ENCODE measurements at regions not wholly inside any gene's neighbourhood (a gene's known extent, or its start where the extent isn't known, plus 50 kb on each side); places are given as distances from the start of the nearest gene placed in this dataset.
"Not testable (repeated sequence)": the region's sequence is repeated elsewhere in the genome, so short reads cannot be mapped to it uniquely, and the experiment has no call there.

- H3K4me1 Mint-ChIP-seq = no peaks in the 10 kb centered on the region
These were observed 196.4 kb downstream of the IGLL1 start for GRCh38 chr22:23383491-23384361.

GRCh38 chr22:23382428-23383218 lies 197.5 kb downstream of the IGLL1 start:
- no peaks in the 10 kb centered on the region for H3K9me3 Mint-ChIP-seq
- Histone ChIP-seq H3K27ac (ENCODE audit: insufficient read depth, low read length, poor library complexity, severe bottlenecking) (no peak overlapping the region), H3K4me3 (ENCODE audit: low read depth, low read length) (no peak overlapping the region), H3K9me3 (ENCODE audit: control insufficient read depth in 2 of 2, low read length in 2 of 2) (no peaks in the 10 kb centered on the region), H3K4me1 (ENCODE audit: control insufficient read depth, insufficient read depth, low read length, poor library complexity, severe bottlenecking) (no peaks in the 10 kb centered on the region), H3K27me3 (ENCODE audit: control insufficient read depth, insufficient read depth, low read length) (no peaks in the 10 kb centered on the region), H3K36me3 (ENCODE audit: control insufficient read depth, insufficient read depth, low read length) (no peaks in the 10 kb centered on the region)
- H3K27ac Mint-ChIP-seq = no peak overlapping the region
- H3K36me3 Mint-ChIP-seq = no peaks in the 10 kb centered on the region
- H3K27me3 Mint-ChIP-seq = no peaks in the 10 kb centered on the region
- ATAC-seq (ENCODE audit: low read depth in 2 of 2) (no peak), DNase-seq (no peak)
- H3K4me3 Mint-ChIP-seq = no peak overlapping the region
- H3K4me1 Mint-ChIP-seq = no peaks in the 10 kb centered on the region

More at GRCh38 chr22:23383491-23384361, 196.4 kb downstream of the IGLL1 start:
- Histone ChIP-seq H3K9me3 (ENCODE audit: control insufficient read depth in 2 of 2, low read length in 2 of 2) (no peaks in the 10 kb centered on the region), H3K27me3 (ENCODE audit: control insufficient read depth, insufficient read depth, low read length) (no peaks in the 10 kb centered on the region), H3K27ac (ENCODE audit: insufficient read depth, low read length, poor library complexity, severe bottlenecking) (no peak overlapping the region), H3K4me3 (ENCODE audit: low read depth, low read length) (no peak overlapping the region), H3K4me1 (ENCODE audit: control insufficient read depth, insufficient read depth, low read length, poor library complexity, severe bottlenecking) (no peaks in the 10 kb centered on the region), H3K36me3 (ENCODE audit: control insufficient read depth, insufficient read depth, low read length) (no peaks in the 10 kb centered on the region)
- ATAC-seq (ENCODE audit: low read depth in 2 of 2) = no peak
- no peaks in the 10 kb centered on the region for H3K27me3 Mint-ChIP-seq
- H3K36me3 Mint-ChIP-seq = no peaks in the 10 kb centered on the region
- no peak overlapping the region for H3K4me3 Mint-ChIP-seq
- H3K27ac Mint-ChIP-seq = no peak overlapping the region
- no peak for DNase-seq
- no peaks in the 10 kb centered on the region for H3K9me3 Mint-ChIP-seq

- Histone ChIP-seq H3K4me1 (ENCODE audit: control insufficient read depth, insufficient read depth, low read length, poor library complexity, severe bottlenecking) (no peaks in the 10 kb centered on the region), H3K27me3 (ENCODE audit: control insufficient read depth, insufficient read depth, low read length) (no peaks in the 10 kb centered on the region), H3K9me3 (ENCODE audit: control insufficient read depth in 2 of 2, low read length in 2 of 2) (no peaks in the 10 kb centered on the region), H3K4me3 (ENCODE audit: low read depth, low read length) (no peak overlapping the region), H3K36me3 (ENCODE audit: control insufficient read depth, insufficient read depth, low read length) (no peaks in the 10 kb centered on the region), H3K27ac (ENCODE audit: insufficient read depth, low read length, poor library complexity, severe bottlenecking) (no peak overlapping the region)
- Mint-ChIP-seq H3K9me3 (no peaks in the 10 kb centered on the region), H3K36me3 (no peaks in the 10 kb centered on the region), H3K4me1 (no peaks in the 10 kb centered on the region), H3K27me3 (no peaks in the 10 kb centered on the region), H3K27ac (no peak overlapping the region), H3K4me3 (no peak overlapping the region)
- ATAC-seq (ENCODE audit: low read depth in 2 of 2) (no peak), DNase-seq (no peak)
These were observed 198.2 kb downstream of the IGLL1 start for GRCh38 chr22:23381661-23382427.

DNA sequence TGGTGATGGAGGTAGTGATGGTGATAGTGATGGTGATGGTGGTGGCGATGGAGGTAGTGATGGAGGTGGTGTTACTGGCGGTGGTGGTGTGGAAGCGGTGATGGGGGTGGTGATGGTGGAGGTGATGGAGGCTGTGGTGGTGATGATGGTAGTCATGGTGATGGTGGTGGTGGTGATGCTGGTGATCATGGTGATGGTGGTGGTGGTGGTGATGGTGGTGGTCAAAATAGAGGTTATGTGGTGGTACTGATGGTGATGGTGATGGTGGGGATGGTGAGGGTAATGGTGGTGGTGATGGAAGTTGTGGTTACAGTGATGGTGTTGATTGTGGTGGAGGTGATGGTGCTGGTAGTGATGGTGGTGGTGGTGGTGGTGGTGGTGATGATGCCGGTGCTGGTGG lies 199.2 kb downstream of the IGLL1 start:
- Histone ChIP-seq H3K4me3 (ENCODE audit: low read depth, low read length) (no peak overlapping the region), H3K27ac (ENCODE audit: insufficient read depth, low read length, poor library complexity, severe bottlenecking) (no peak overlapping the region), H3K9me3 (ENCODE audit: control insufficient read depth in 2 of 2, low read length in 2 of 2) (no peaks in the 10 kb centered on the region), H3K36me3 (ENCODE audit: control insufficient read depth, insufficient read depth, low read length) (no peaks in the 10 kb centered on the region), H3K27me3 (ENCODE audit: control insufficient read depth, insufficient read depth, low read length) (no peaks in the 10 kb centered on the region), H3K4me1 (ENCODE audit: control insufficient read depth, insufficient read depth, low read length, poor library complexity, severe bottlenecking) (no peaks in the 10 kb centered on the region)
- no peaks in the 10 kb centered on the region for H3K36me3 Mint-ChIP-seq
- H3K27me3 Mint-ChIP-seq = no peaks in the 10 kb centered on the region
- ATAC-seq (ENCODE audit: low read depth in 2 of 2) (no peak), DNase-seq (no peak)
- no peaks in the 10 kb centered on the region for H3K4me1 Mint-ChIP-seq
- no peak overlapping the region for H3K4me3 Mint-ChIP-seq
- H3K27ac Mint-ChIP-seq = no peak overlapping the region
- H3K9me3 Mint-ChIP-seq = no peaks in the 10 kb centered on the region

DNA sequence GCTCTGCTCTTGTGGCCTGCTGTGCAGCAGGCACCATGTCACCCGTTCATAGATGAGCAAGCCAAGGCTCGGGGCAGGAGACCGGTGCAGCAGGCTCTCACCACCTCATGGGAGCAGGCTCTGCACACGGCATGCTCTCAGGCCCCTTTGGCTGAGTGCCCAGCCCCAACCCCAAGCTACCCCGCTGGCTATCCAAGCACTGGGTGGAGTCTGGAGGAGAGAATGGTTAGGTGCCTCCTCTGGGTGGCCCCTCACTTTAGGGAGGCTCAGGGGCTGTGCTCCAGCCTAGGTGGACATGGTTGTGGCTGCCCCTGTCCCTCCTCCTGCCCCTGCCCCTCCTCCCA lies 199.9 kb downstream of the IGLL1 start:
- peaks cover 4% of the 10 kb centered on the region for H3K27me3 Mint-ChIP-seq
- no peak overlapping the region for H3K4me3 Mint-ChIP-seq
- no peak for DNase-seq
- H3K4me3 ChIP-seq (ENCODE audit: low read depth, low read length) = no peak overlapping the region
- no peak overlapping the region for H3K27ac ChIP-seq (ENCODE audit: insufficient read depth, low read length, poor library complexity, severe bottlenecking)
- ATAC-seq (ENCODE audit: low read depth in 2 of 2) = no peak
- H3K27ac Mint-ChIP-seq = peak overlapping the region in 1 of 3 donors; percentile 56
- no peaks in the 10 kb centered on the region for H3K4me1 Mint-ChIP-seq
- no peaks in the 10 kb centered on the region for H3K9me3 ChIP-seq (ENCODE audit: control insufficient read depth in 2 of 2, low read length in 2 of 2)
- no peaks in the 10 kb centered on the region for H3K36me3 Mint-ChIP-seq
- no peaks in the 10 kb centered on the region for H3K9me3 Mint-ChIP-seq
- no peaks in the 10 kb centered on the region for H3K4me1 ChIP-seq (ENCODE audit: control insufficient read depth, insufficient read depth, low read length, poor library complexity, severe bottlenecking)
- H3K36me3 ChIP-seq (ENCODE audit: control insufficient read depth, insufficient read depth, low read length) = no peaks in the 10 kb centered on the region
- no peaks in the 10 kb centered on the region for H3K27me3 ChIP-seq (ENCODE audit: control insufficient read depth, insufficient read depth, low read length)

GRCh38 chr22:23379540-23380229 lies 199.4 kb downstream of the BCR start:
- not testable (repeated sequence) for H3K4me1 Mint-ChIP-seq
- H3K27ac Mint-ChIP-seq = peak overlapping the region in 1 of 3 donors; percentile 56

DNA sequence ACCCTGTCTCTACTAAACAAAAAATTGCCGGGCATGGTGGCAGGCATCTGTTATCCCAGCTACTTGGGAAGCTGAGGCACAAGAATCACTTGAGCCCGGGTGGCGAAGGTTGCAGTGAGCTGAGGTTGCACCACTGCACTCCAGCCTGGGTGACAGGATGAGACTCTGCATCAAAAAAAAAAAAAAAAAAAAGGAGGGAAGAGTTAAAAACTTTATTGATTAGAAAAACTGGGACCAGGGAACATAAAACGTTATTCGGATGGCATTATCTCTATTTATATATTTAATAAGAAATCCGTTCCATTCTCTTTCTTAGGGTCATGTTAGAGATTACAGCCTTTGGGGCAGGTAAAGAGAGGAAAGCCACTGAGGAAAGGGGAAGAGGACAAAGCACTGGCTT lies 197.5 kb downstream of the BCR start:
- no peak overlapping the region for H3K27ac ChIP-seq (ENCODE audit: insufficient read depth, low read length, poor library complexity, severe bottlenecking)
- Mint-ChIP-seq H3K36me3 (no peaks in the 10 kb centered on the region), H3K27me3 (peaks cover 9% of the 10 kb centered on the region), H3K4me1 (no peaks in the 10 kb centered on the region), H3K4me3 (no peak overlapping the region), H3K27ac (no peak overlapping the region), H3K9me3 (no peaks in the 10 kb centered on the region)
- no peaks in the 10 kb centered on the region for H3K4me1 ChIP-seq (ENCODE audit: control insufficient read depth, insufficient read depth, low read length, poor library complexity, severe bottlenecking)
- no peaks in the 10 kb centered on the region for H3K36me3 ChIP-seq (ENCODE audit: control insufficient read depth, insufficient read depth, low read length)
- H3K9me3 ChIP-seq (ENCODE audit: control insufficient read depth in 2 of 2, low read length in 2 of 2) = no peaks in the 10 kb centered on the region
- H3K27me3 ChIP-seq (ENCODE audit: control insufficient read depth, insufficient read depth, low read length) = no peaks in the 10 kb centered on the region
- no peak for DNase-seq
- no peak for ATAC-seq (ENCODE audit: low read depth in 2 of 2)
- H3K4me3 ChIP-seq (ENCODE audit: low read depth, low read length) = no peak overlapping the region

More at GRCh38 chr22:23379540-23380229, 199.4 kb downstream of the BCR start:
- not testable (repeated sequence) for H3K4me3 ChIP-seq (ENCODE audit: low read depth, low read length); H3K4me3 Mint-ChIP-seq; H3K27me3 Mint-ChIP-seq; ATAC-seq (ENCODE audit: low read depth in 2 of 2); H3K36me3 Mint-ChIP-seq; H3K4me1 ChIP-seq (ENCODE audit: control insufficient read depth, insufficient read depth, low read length, poor library complexity, severe bottlenecking); H3K27ac ChIP-seq (ENCODE audit: insufficient read depth, low read length, poor library complexity, severe bottlenecking); H3K36me3 ChIP-seq (ENCODE audit: control insufficient read depth, insufficient read depth, low read length); H3K27me3 ChIP-seq (ENCODE audit: control insufficient read depth, insufficient read depth, low read length); DNase-seq; H3K9me3 Mint-ChIP-seq; H3K9me3 ChIP-seq (ENCODE audit: control insufficient read depth in 2 of 2, low read length in 2 of 2)

Data from CD4-positive, CD25-positive, alpha-beta regulatory T cell (primary cell).